Neural progenitor cell (in vitro differentiated cells): ENCODE measurements at regions not wholly inside any gene's neighbourhood (a gene's known extent, or its start where the extent isn't known, plus 50 kb on each side); places are given as distances from the start of the nearest gene placed in this dataset.

Experiments used
- DNase-seq: peaks from one replicate; pipeline ENCODE4 v3.0.0-alpha.2; 2016; ENCODE audit warnings: low spot score
- H2AFZ ChIP-seq: fragments of 200-600 bp; sonication (generic); replicated peaks from 2 replicates; pipeline ENCODE4 v1.6.1; 2016; ENCODE audit warnings: antibody characterized with exemption
- H3F3A ChIP-seq: fragments of 200-600 bp; sonication (generic); 2 replicates; pipeline ENCODE4 v1.6.1; 2016; ENCODE audit warnings: antibody characterized with exemption, low read depth
- H3K27ac ChIP-seq: fragments of 200-600 bp; sonication (generic); 2 replicates; pipeline ENCODE4 v1.5.1; 2016; ENCODE audit warnings: mild to moderate bottlenecking
- H3K27me3 ChIP-seq: fragments of 200-600 bp; sonication (generic); 2 replicates; pipeline ENCODE4 v1.6.1; 2016; ENCODE audit warnings: mild to moderate bottlenecking, moderate library complexity
- H3K36me3 ChIP-seq: fragments of 200-600 bp; sonication (generic); 2 replicates; pipeline ENCODE4 v1.5.1; 2016
- H3K4me1 ChIP-seq: fragments of 200-600 bp; sonication (generic); 2 replicates; pipeline ENCODE4 v1.6.1; 2016; ENCODE audit warnings: mixed run types
- H3K4me2 ChIP-seq: fragments of 200-600 bp; sonication (generic); 2 replicates; pipeline ENCODE4 v1.6.1; 2016
- H3K4me3 ChIP-seq: fragments of 200-600 bp; sonication (generic); 2 replicates; pipeline ENCODE4 v1.5.1; 2016
- H3K79me2 ChIP-seq: fragments of 200-600 bp; sonication (generic); 2 replicates; pipeline ENCODE4 v1.6.1; 2016; ENCODE audit warnings: low read depth
- H3K9ac ChIP-seq: fragments of 200-600 bp; sonication (generic); 2 replicates; pipeline ENCODE4 v1.6.1; 2016
- H3K9me3 ChIP-seq: fragments of 200-600 bp; sonication (generic); 2 replicates; pipeline ENCODE4 v1.5.1; 2016; ENCODE audit warnings: low read depth
- H4K20me1 ChIP-seq: fragments of 200-600 bp; sonication (generic); 2 replicates; pipeline ENCODE4 v1.6.1; 2016; ENCODE audit warnings: low read depth
- H3K27ac Mint-ChIP-seq: 3 replicates; pipeline ENCODE4 v1.8.0; 2021; ENCODE audit warnings: mixed read lengths
- H3K27me3 Mint-ChIP-seq: 2 replicates; pipeline ENCODE4 v1.8.0; 2022; ENCODE audit warnings: low read depth, mild to moderate bottlenecking, inconsistent platforms, moderate library complexity, mixed read lengths; ENCODE audit not compliant: insufficient read depth
- H3K36me3 Mint-ChIP-seq: 3 replicates; pipeline ENCODE4 v1.8.0; 2021; ENCODE audit warnings: mixed read lengths
- H3K4me1 Mint-ChIP-seq: 3 replicates; pipeline ENCODE4 v1.8.0; 2021; ENCODE audit warnings: mixed read lengths
- H3K4me3 Mint-ChIP-seq: 3 replicates; pipeline ENCODE4 v1.8.0; 2021; ENCODE audit warnings: mild to moderate bottlenecking, moderate library complexity, mixed read lengths
- H3K9me3 Mint-ChIP-seq: 3 replicates; pipeline ENCODE4 v1.8.0; 2020; ENCODE audit warnings: mixed read lengths
- CTCF ChIP-seq: fragments of 200-600 bp; sonication (generic); IDR thresholded peaks from 2 replicates; pipeline ENCODE4 v1.5.1; 2017; ENCODE audit warnings: antibody characterized with exemption, mild to moderate bottlenecking
- EZH2 ChIP-seq: fragments of 200-600 bp; sonication (generic); IDR thresholded peaks from 2 replicates; pipeline ENCODE4 v1.6.1; 2017; ENCODE audit warnings: antibody characterized with exemption, mild to moderate bottlenecking, moderate library complexity
- EZH2phosphoT487 ChIP-seq: fragments of 200-600 bp; sonication (generic); IDR thresholded peaks from 2 replicates; pipeline ENCODE4 v1.6.1; 2017; ENCODE audit warnings: antibody characterized with exemption

- H3K27ac ChIP-seq, result no peak overlapping the region
- Mint-ChIP-seq H3K27ac (no peak overlapping the region), H3K27me3 (peaks cover 2% of the 10 kb centered on the region), H3K4me1 (no peaks in the 10 kb centered on the region), H3K36me3 (no peaks in the 10 kb centered on the region), H3K9me3 (no peaks in the 10 kb centered on the region), H3K4me3 (no peak overlapping the region)
- no peaks in the 10 kb centered on the region for H3K4me1 ChIP-seq
- H3K27me3 ChIP-seq, result no peaks in the 10 kb centered on the region
- H3K4me2 ChIP-seq, result no peak overlapping the region
- TF ChIP-seq EZH2phosphoT487 (no peak), CTCF (no peak), EZH2 (no peak)
- no peak for DNase-seq
- H3K9me3 ChIP-seq, result no peaks in the 10 kb centered on the region
- no peak overlapping the region for H2AFZ ChIP-seq
- no peaks in the 10 kb centered on the region for H4K20me1 ChIP-seq
- H3K4me3 ChIP-seq, result no peak overlapping the region
- no peaks in the 10 kb centered on the region for H3K36me3 ChIP-seq
- no peak overlapping the region for H3K9ac ChIP-seq
- no peaks in the 10 kb centered on the region for H3F3A ChIP-seq
- H3K79me2 ChIP-seq, result no peaks in the 10 kb centered on the region
These were observed 148.7 kb upstream of the ATP1B1 start for GRCh38 chr1:168957818-168958217.

- DNase-seq, result no peak
- Histone ChIP-seq H3K4me3 (no peak overlapping the region), H3K27me3 (no peaks in the 10 kb centered on the region), H3K4me1 (no peaks in the 10 kb centered on the region), H3K9ac (no peak overlapping the region), H3F3A (no peaks in the 10 kb centered on the region), H3K79me2 (no peaks in the 10 kb centered on the region), H2AFZ (no peak overlapping the region), H3K36me3 (no peaks in the 10 kb centered on the region), H3K4me2 (no peak overlapping the region), H3K27ac (no peak overlapping the region), H3K9me3 (no peaks in the 10 kb centered on the region), H4K20me1 (no peaks in the 10 kb centered on the region)
- peaks cover 2% of the 10 kb centered on the region for H3K27me3 Mint-ChIP-seq
- H3K4me3 Mint-ChIP-seq, result no peak overlapping the region
- no peaks in the 10 kb centered on the region for H3K4me1 Mint-ChIP-seq
- H3K27ac Mint-ChIP-seq, result no peak overlapping the region
- no peaks in the 10 kb centered on the region for H3K9me3 Mint-ChIP-seq
- no peaks in the 10 kb centered on the region for H3K36me3 Mint-ChIP-seq
- TF ChIP-seq EZH2 (no peak), CTCF (no peak), EZH2phosphoT487 (no peak)
These were observed 147.8 kb upstream of the ATP1B1 start for GRCh38 chr1:168958562-168959289.

- Histone ChIP-seq H4K20me1 (no peaks in the 10 kb centered on the region), H3K36me3 (no peaks in the 10 kb centered on the region), H3K9me3 (no peaks in the 10 kb centered on the region), H3K4me2 (no peak overlapping the region), H3K79me2 (no peaks in the 10 kb centered on the region), H3K27me3 (no peaks in the 10 kb centered on the region), H3F3A (no peaks in the 10 kb centered on the region), H3K27ac (no peak overlapping the region), H3K4me3 (no peak overlapping the region), H2AFZ (no peak overlapping the region), H3K4me1 (no peaks in the 10 kb centered on the region), H3K9ac (no peak overlapping the region)
- Mint-ChIP-seq H3K4me1 (no peaks in the 10 kb centered on the region), H3K36me3 (no peaks in the 10 kb centered on the region), H3K27me3 (no peaks in the 10 kb centered on the region), H3K9me3 (no peaks in the 10 kb centered on the region), H3K27ac (no peak overlapping the region), H3K4me3 (no peak overlapping the region)
- TF ChIP-seq EZH2, result no peak
- TF ChIP-seq CTCF, result no peak
- TF ChIP-seq EZH2phosphoT487, result no peak
- DNase-seq, result no peak
These were observed 147.1 kb upstream of the ATP1B1 start for GRCh38 chr1:168959382-168959781.
